OCI-LY7 (cell line): ENCODE measurements at regions not wholly inside any gene's neighbourhood (a gene's known extent, or its start where the extent isn't known, plus 50 kb on each side); places are given as distances from the start of the nearest gene placed in this dataset.

ENCODE experiments used
- EZH2phosphoT487 ChIP-seq: fragments of 200-600 bp; sonication (generic); IDR thresholded peaks from 2 replicates; pipeline ENCODE4 v1.6.1; 2018; ENCODE audit warnings: low read depth, borderline replicate concordance, mild to moderate bottlenecking, mixed run types, antibody characterized with exemption, low read length, moderate library complexity, mixed read lengths
- TF ChIP-seq, protein P1 (sequence below): fragments of 200-600 bp; sonication (generic); conservative IDR thresholded peaks from 2 replicates; pipeline ENCODE4 v1.5.1; 2014; ENCODE audit warnings: mild to moderate bottlenecking, antibody characterized with exemption, low read length, moderate library complexity, mixed read lengths

DNA sequence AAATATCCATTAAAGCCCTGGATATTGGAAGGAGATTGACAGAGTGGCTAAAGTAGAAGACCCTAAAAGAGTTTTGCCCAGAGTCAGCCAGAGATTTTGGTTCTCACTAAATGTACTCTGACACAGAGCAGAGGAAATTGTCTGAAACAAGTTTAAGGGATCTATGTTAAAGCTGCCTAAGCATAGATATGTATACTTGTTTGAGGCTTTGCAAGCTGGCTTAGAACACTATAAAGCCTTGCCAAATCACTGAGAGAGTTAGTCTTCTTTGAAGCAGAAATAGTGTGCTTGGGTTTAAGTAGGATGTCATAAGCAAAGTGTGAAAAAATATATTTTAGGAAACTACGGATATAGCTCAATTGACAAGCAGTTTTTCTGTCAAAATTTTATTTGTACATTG lies 653.5 kb downstream of the FSCB start:
- TF ChIP-seq, protein P1, sequence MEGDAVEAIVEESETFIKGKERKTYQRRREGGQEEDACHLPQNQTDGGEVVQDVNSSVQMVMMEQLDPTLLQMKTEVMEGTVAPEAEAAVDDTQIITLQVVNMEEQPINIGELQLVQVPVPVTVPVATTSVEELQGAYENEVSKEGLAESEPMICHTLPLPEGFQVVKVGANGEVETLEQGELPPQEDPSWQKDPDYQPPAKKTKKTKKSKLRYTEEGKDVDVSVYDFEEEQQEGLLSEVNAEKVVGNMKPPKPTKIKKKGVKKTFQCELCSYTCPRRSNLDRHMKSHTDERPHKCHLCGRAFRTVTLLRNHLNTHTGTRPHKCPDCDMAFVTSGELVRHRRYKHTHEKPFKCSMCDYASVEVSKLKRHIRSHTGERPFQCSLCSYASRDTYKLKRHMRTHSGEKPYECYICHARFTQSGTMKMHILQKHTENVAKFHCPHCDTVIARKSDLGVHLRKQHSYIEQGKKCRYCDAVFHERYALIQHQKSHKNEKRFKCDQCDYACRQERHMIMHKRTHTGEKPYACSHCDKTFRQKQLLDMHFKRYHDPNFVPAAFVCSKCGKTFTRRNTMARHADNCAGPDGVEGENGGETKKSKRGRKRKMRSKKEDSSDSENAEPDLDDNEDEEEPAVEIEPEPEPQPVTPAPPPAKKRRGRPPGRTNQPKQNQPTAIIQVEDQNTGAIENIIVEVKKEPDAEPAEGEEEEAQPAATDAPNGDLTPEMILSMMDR = no peak
- TF ChIP-seq EZH2phosphoT487 = no peak
